ENCODE measurements at regions not wholly inside any gene's neighbourhood (a gene's known extent, or its start where the extent isn't known, plus 50 kb on each side); places are given as distances from the start of the nearest gene placed in this dataset.

DNA sequence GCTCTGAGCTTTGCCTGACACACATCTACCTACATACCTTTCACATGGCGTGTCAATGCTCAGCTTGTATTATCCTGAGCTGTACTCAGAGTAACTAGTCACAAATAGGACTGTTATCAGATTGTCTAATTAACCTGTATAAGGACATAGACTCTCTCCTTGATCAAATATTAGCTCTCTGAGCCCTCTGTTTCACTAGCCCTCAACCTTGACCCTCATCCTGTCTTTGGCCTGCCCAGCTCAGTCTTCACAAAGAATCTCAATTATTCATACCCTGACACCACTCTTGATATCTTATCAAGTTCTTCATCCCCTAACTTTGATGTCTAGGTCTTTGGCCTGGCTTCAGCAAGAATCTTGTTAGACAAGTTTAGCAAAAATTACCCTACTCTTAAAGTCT lies 320.7 kb upstream of the PCDH7 start:
- no peak for TF ChIP-seq CTCF (optimal IDR thresholded peaks at IDR 0.05 in 1 of 3, IDR thresholded peaks at IDR 0.05 in 1 of 3, conservative IDR thresholded peaks at IDR 0.05 in 1 of 3; ENCODE audit: extremely low read depth in 1 of 3, insufficient read depth in 2 of 3, low read length in 3 of 3)
- TF ChIP-seq EZH2 (IDR thresholded peaks at IDR 0.05; ENCODE audit: low read length) = no peak

Data from keratinocyte (primary cell).